GM23338 (cell line): ENCODE measurements at regions not wholly inside any gene's neighbourhood (a gene's known extent, or its start where the extent isn't known, plus 50 kb on each side); places are given as distances from the start of the nearest gene placed in this dataset.

Experiments used
- ATAC-seq: fragments of 200-7000 bp; cut with Tn5 transposase; 3 replicates; pipeline ENCODE4 v1.9.1; 2020
- DNase-seq: peaks from one replicate; pipeline ENCODE4 v3.0.0-alpha.2; 2015; ENCODE audit warnings: low spot score
- H2AFZ ChIP-seq: fragments of 200-600 bp; sonication (generic); 2 replicates; pipeline ENCODE4 v1.8.0; 2016; ENCODE audit warnings: antibody characterized with exemption, mild to moderate bottlenecking, moderate library complexity
- H3F3A ChIP-seq: fragments of 200-600 bp; sonication (generic); replicated peaks from 2 replicates; pipeline ENCODE4 v1.8.0; 2017; ENCODE audit warnings: antibody characterized with exemption, mixed run types, low read depth
- H3K27ac ChIP-seq: fragments of 200-600 bp; sonication (generic); 2 replicates; pipeline ENCODE4 v1.6.1; 2016; ENCODE audit warnings: low read depth
- H3K27me3 ChIP-seq: fragments of 200-600 bp; sonication (generic); 2 replicates; pipeline ENCODE4 v1.8.0; 2016; ENCODE audit warnings: mild to moderate bottlenecking, mixed run types, moderate library complexity; ENCODE audit not compliant: insufficient read depth
- H3K36me3 ChIP-seq: fragments of 200-600 bp; sonication (generic); 2 replicates; pipeline ENCODE4 v1.8.0; 2016; ENCODE audit warnings: mild to moderate bottlenecking; ENCODE audit not compliant: insufficient read depth
- H3K4me1 ChIP-seq: fragments of 200-600 bp; sonication (generic); 2 replicates; pipeline ENCODE4 v1.8.0; 2016; ENCODE audit warnings: mild to moderate bottlenecking, moderate library complexity; ENCODE audit not compliant: insufficient read depth
- H3K4me2 ChIP-seq: fragments of 200-600 bp; sonication (generic); 2 replicates; pipeline ENCODE4 v1.7.1; 2017; ENCODE audit warnings: mixed run types
- H3K4me3 ChIP-seq: fragments of 200-600 bp; sonication (generic); 2 replicates; pipeline ENCODE4 v1.6.1; 2016; ENCODE audit warnings: mixed run types
- H3K79me2 ChIP-seq: fragments of 200-600 bp; sonication (generic); replicated peaks from 2 replicates; pipeline ENCODE4 v1.8.0; 2017; ENCODE audit warnings: mild to moderate bottlenecking; ENCODE audit not compliant: insufficient read depth
- H3K9me2 ChIP-seq: fragments of 200-600 bp; sonication (generic); 2 replicates; pipeline ENCODE4 v1.8.0; 2017; ENCODE audit not compliant: insufficient read depth
- H4K20me1 ChIP-seq: fragments of 200-600 bp; sonication (generic); replicated peaks from 2 replicates; pipeline ENCODE4 v1.8.0; 2017; ENCODE audit warnings: mild to moderate bottlenecking; ENCODE audit not compliant: insufficient read depth
- H3K27ac Mint-ChIP-seq: 2 replicates; pipeline ENCODE4 v1.8.0; 2020; ENCODE audit warnings: inconsistent platforms, mild to moderate bottlenecking, moderate library complexity, mixed read lengths
- H3K27me3 Mint-ChIP-seq: 3 replicates; pipeline ENCODE4 v1.8.0; 2022; ENCODE audit warnings: low read depth, mild to moderate bottlenecking, moderate library complexity, mixed read lengths, inconsistent platforms; ENCODE audit not compliant: insufficient read depth, poor library complexity
- H3K36me3 Mint-ChIP-seq: 3 replicates; pipeline ENCODE4 v1.8.0; 2021; ENCODE audit warnings: low read depth, mild to moderate bottlenecking, inconsistent platforms, moderate library complexity, mixed read lengths
- H3K4me1 Mint-ChIP-seq: 3 replicates; pipeline ENCODE4 v1.8.0; 2020; ENCODE audit warnings: mild to moderate bottlenecking, inconsistent platforms, mixed read lengths
- H3K4me3 Mint-ChIP-seq: 3 replicates; pipeline ENCODE4 v1.8.0; 2021; ENCODE audit warnings: moderate library complexity, mild to moderate bottlenecking, inconsistent platforms, mixed read lengths
- H3K9me3 Mint-ChIP-seq: 3 replicates; pipeline ENCODE4 v1.8.0; 2020; ENCODE audit warnings: moderate library complexity, mild to moderate bottlenecking, inconsistent platforms, mixed read lengths
- CREB1 ChIP-seq: fragments of 250-450 bp; sonication (Bioruptor Pico); IDR thresholded peaks from 2 replicates; pipeline ENCODE4 v1.5.0; 2020; ENCODE audit warnings: low read depth, mild to moderate bottlenecking, moderate library complexity
- CTCF ChIP-seq, 2 experiments: fragments of 200-600 bp in 1 of 2; sonication (generic) in 1 of 2; conservative IDR thresholded peaks; 2 replicates each; pipeline versions ENCODE4 v1.5.1 to v1.6.1; 2016 to 2017; ENCODE audit warnings: antibody characterized with exemption in 2 of 2, low read depth in 2 of 2, mild to moderate bottlenecking in 2 of 2, moderate library complexity in 1 of 2
- ETS1 ChIP-seq: IDR thresholded peaks from 2 replicates; pipeline ENCODE4 v1.6.1; 2016; ENCODE audit warnings: antibody characterized with exemption
- EZH2 ChIP-seq: fragments of 200-600 bp; sonication (generic); IDR thresholded peaks from one replicate; pipeline ENCODE4 v1.8.0; 2017; ENCODE audit warnings: antibody characterized with exemption, mild to moderate bottlenecking, low read depth; ENCODE audit not compliant: unreplicated experiment
- POLR2AphosphoS5 ChIP-seq: IDR thresholded peaks from 2 replicates; pipeline ENCODE4 v1.6.1; 2016; ENCODE audit warnings: antibody characterized with exemption, low read depth
- STAT1 ChIP-seq: IDR thresholded peaks from one replicate; pipeline ENCODE4 v1.6.1; 2016; ENCODE audit warnings: antibody characterized with exemption; ENCODE audit not compliant: unreplicated experiment
- ZNF331 ChIP-seq: fragments of 250-450 bp; sonication (Bioruptor Pico); IDR thresholded peaks from 2 replicates; pipeline ENCODE4 v1.5.0; 2020; ENCODE audit warnings: low read depth, mild to moderate bottlenecking, moderate library complexity
- TF ChIP-seq, protein P1 (sequence below): fragments of 250-450 bp; sonication (Bioruptor Pico); IDR thresholded peaks from 2 replicates; pipeline ENCODE4 v1.5.0; 2020; ENCODE audit warnings: mild to moderate bottlenecking, moderate library complexity
- TF ChIP-seq, protein P2 (sequence below): IDR thresholded peaks from one replicate; pipeline ENCODE4 v1.6.1; 2018; ENCODE audit warnings: antibody characterized with exemption; ENCODE audit not compliant: unreplicated experiment

- TF ChIP-seq, protein P1, sequence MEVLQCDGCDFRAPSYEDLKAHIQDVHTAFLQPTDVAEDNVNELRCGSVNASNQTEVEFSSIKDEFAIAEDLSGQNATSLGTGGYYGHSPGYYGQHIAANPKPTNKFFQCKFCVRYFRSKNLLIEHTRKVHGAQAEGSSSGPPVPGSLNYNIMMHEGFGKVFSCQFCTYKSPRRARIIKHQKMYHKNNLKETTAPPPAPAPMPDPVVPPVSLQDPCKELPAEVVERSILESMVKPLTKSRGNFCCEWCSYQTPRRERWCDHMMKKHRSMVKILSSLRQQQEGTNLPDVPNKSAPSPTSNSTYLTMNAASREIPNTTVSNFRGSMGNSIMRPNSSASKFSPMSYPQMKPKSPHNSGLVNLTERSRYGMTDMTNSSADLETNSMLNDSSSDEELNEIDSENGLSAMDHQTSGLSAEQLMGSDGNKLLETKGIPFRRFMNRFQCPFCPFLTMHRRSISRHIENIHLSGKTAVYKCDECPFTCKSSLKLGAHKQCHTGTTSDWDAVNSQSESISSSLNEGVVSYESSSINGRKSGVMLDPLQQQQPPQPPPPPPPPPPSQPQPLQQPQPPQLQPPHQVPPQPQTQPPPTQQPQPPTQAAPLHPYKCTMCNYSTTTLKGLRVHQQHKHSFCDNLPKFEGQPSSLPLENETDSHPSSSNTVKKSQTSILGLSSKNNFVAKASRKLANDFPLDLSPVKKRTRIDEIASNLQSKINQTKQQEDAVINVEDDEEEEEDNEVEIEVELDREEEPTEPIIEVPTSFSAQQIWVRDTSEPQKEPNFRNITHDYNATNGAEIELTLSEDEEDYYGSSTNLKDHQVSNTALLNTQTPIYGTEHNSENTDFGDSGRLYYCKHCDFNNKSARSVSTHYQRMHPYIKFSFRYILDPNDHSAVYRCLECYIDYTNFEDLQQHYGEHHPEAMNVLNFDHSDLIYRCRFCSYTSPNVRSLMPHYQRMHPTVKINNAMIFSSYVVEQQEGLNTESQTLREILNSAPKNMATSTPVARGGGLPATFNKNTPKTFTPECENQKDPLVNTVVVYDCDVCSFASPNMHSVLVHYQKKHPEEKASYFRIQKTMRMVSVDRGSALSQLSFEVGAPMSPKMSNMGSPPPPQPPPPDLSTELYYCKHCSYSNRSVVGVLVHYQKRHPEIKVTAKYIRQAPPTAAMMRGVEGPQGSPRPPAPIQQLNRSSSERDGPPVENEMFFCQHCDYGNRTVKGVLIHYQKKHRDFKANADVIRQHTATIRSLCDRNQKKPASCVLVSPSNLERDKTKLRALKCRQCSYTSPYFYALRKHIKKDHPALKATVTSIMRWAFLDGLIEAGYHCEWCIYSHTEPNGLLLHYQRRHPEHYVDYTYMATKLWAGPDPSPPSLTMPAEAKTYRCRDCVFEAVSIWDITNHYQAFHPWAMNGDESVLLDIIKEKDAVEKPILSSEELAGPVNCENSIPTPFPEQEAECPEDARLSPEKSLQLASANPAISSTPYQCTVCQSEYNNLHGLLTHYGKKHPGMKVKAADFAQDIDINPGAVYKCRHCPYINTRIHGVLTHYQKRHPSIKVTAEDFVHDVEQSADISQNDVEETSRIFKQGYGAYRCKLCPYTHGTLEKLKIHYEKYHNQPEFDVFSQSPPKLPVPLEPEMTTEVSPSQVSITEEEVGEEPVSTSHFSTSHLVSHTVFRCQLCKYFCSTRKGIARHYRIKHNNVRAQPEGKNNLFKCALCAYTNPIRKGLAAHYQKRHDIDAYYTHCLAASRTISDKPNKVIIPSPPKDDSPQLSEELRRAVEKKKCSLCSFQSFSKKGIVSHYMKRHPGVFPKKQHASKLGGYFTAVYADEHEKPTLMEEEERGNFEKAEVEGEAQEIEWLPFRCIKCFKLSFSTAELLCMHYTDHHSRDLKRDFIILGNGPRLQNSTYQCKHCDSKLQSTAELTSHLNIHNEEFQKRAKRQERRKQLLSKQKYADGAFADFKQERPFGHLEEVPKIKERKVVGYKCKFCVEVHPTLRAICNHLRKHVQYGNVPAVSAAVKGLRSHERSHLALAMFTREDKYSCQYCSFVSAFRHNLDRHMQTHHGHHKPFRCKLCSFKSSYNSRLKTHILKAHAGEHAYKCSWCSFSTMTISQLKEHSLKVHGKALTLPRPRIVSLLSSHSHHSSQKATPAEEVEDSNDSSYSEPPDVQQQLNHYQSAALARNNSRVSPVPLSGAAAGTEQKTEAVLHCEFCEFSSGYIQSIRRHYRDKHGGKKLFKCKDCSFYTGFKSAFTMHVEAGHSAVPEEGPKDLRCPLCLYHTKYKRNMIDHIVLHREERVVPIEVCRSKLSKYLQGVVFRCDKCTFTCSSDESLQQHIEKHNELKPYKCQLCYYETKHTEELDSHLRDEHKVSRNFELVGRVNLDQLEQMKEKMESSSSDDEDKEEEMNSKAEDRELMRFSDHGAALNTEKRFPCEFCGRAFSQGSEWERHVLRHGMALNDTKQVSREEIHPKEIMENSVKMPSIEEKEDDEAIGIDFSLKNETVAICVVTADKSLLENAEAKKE, result no peak
- TF ChIP-seq STAT1, result no peak
Measured at GRCh38 chr3:11091088-11091590, 63.2 kb upstream of the HRH1 start (continued).

- peaks cover 20% of the 10 kb centered on the region for H3K27me3 Mint-ChIP-seq
- TF ChIP-seq, protein P2, sequence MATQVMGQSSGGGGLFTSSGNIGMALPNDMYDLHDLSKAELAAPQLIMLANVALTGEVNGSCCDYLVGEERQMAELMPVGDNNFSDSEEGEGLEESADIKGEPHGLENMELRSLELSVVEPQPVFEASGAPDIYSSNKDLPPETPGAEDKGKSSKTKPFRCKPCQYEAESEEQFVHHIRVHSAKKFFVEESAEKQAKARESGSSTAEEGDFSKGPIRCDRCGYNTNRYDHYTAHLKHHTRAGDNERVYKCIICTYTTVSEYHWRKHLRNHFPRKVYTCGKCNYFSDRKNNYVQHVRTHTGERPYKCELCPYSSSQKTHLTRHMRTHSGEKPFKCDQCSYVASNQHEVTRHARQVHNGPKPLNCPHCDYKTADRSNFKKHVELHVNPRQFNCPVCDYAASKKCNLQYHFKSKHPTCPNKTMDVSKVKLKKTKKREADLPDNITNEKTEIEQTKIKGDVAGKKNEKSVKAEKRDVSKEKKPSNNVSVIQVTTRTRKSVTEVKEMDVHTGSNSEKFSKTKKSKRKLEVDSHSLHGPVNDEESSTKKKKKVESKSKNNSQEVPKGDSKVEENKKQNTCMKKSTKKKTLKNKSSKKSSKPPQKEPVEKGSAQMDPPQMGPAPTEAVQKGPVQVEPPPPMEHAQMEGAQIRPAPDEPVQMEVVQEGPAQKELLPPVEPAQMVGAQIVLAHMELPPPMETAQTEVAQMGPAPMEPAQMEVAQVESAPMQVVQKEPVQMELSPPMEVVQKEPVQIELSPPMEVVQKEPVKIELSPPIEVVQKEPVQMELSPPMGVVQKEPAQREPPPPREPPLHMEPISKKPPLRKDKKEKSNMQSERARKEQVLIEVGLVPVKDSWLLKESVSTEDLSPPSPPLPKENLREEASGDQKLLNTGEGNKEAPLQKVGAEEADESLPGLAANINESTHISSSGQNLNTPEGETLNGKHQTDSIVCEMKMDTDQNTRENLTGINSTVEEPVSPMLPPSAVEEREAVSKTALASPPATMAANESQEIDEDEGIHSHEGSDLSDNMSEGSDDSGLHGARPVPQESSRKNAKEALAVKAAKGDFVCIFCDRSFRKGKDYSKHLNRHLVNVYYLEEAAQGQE, result no peak
- TF ChIP-seq CREB1 (CRISPR knock-in tag) (no peak), EZH2 (no peak), CTCF (conservative IDR thresholded peaks at IDR 0.05; ENCODE audit: low read depth in 2 of 2) (no peak), POLR2AphosphoS5 (no peak), STAT1 (no peak), ZNF331 (CRISPR knock-in tag) (no peak), ETS1 (no peak)
Measured at GRCh38 chr3:11091791-11092190, 62.5 kb upstream of the HRH1 start.

More at GRCh38 chr3:11091791-11092190, 62.5 kb upstream of the HRH1 start:
- Mint-ChIP-seq H3K4me3 (no peak overlapping the region), H3K27ac (no peak overlapping the region), H3K36me3 (peaks cover 2% of the 10 kb centered on the region; the same call in 1 of the 3 replicates), H3K4me1 (peaks cover 7% of the 10 kb centered on the region; the same call in 2 of the 3 replicates), H3K9me3 (peaks cover 11% of the 10 kb centered on the region)
- Histone ChIP-seq H3K4me2 (no peak overlapping the region), H3K9me2 (no peaks in the 10 kb centered on the region), H3K27me3 (no peaks in the 10 kb centered on the region), H3K4me3 (no peak overlapping the region), H3K36me3 (no peaks in the 10 kb centered on the region), H3K27ac (no peak overlapping the region), H3K79me2 (no peaks in the 10 kb centered on the region), H4K20me1 (no peaks in the 10 kb centered on the region), H3K4me1 (peaks cover 6% of the 10 kb centered on the region; the same call in 1 of the 2 replicates), H2AFZ (no peak overlapping the region; the same call in 1 of the 2 replicates), H3F3A (no peaks in the 10 kb centered on the region)
- no peak for DNase-seq
- ATAC-seq, result no peak
